ENCODE measurements at regions not wholly inside any gene's neighbourhood (a gene's known extent, or its start where the extent isn't known, plus 50 kb on each side); places are given as distances from the start of the nearest gene placed in this dataset.
"Not testable (repeated sequence)": the region's sequence is repeated elsewhere in the genome, so short reads cannot be mapped to it uniquely, and the experiment has no call there.

GRCh38 chr3:194054540-194054939 lies 81.4 kb upstream of the HES1 start:
- H3K27me3 Mint-ChIP-seq, result peaks cover 3% of the 10 kb centered on the region
- DNase-seq (ENCODE audit: extremely low spot score, unreplicated experiment), result no peak

GRCh38 chr3:194054961-194055360 lies 81.0 kb upstream of the HES1 start:
- peaks cover 15% of the 10 kb centered on the region for H3K4me1 Mint-ChIP-seq (ENCODE audit: unreplicated experiment)
- peaks cover 18% of the 10 kb centered on the region for H3K9me3 Mint-ChIP-seq
- H3K4me3 Mint-ChIP-seq, result no peak overlapping the region
- H3K27me3 Mint-ChIP-seq, result peaks cover 3% of the 10 kb centered on the region
- no peak overlapping the region for H3K27ac Mint-ChIP-seq
- no peaks in the 10 kb centered on the region for H3K36me3 Mint-ChIP-seq
- no peak for DNase-seq (ENCODE audit: extremely low spot score, unreplicated experiment)
- no peak for TF ChIP-seq CTCF (conservative IDR thresholded peaks at IDR 0.05)

More at GRCh38 chr3:194054540-194054939, 81.4 kb upstream of the HES1 start:
- H3K4me3 Mint-ChIP-seq, result no peak overlapping the region
- H3K36me3 Mint-ChIP-seq, result no peaks in the 10 kb centered on the region
- H3K27ac Mint-ChIP-seq, result no peak overlapping the region
- no peak for TF ChIP-seq CTCF (conservative IDR thresholded peaks at IDR 0.05)
- peaks cover 18% of the 10 kb centered on the region for H3K9me3 Mint-ChIP-seq
- peaks cover 14% of the 10 kb centered on the region for H3K4me1 Mint-ChIP-seq (ENCODE audit: unreplicated experiment)

- H3K27me3 Mint-ChIP-seq; DNase-seq (ENCODE audit: extremely low spot score, unreplicated experiment); H3K36me3 Mint-ChIP-seq; H3K9me3 Mint-ChIP-seq: not testable (repeated sequence)
- Mint-ChIP-seq H3K4me3 (peak overlapping the region; percentile 57), H3K27ac (peak overlapping the region; percentile 72), H3K4me1 (ENCODE audit: unreplicated experiment) (peaks cover 23% of the 10 kb centered on the region)
Measured at GRCh38 chr3:194056323-194056722, 79.6 kb upstream of the HES1 start.

GRCh38 chr3:194056731-194057415 lies 79.1 kb upstream of the HES1 start:
- H3K36me3 Mint-ChIP-seq, result no peaks in the 10 kb centered on the region
- no peak for TF ChIP-seq CTCF (conservative IDR thresholded peaks at IDR 0.05)
- peaks cover 27% of the 10 kb centered on the region for H3K4me1 Mint-ChIP-seq (ENCODE audit: unreplicated experiment)
- peaks cover 7% of the 10 kb centered on the region for H3K9me3 Mint-ChIP-seq
- H3K27me3 Mint-ChIP-seq, result peaks cover 3% of the 10 kb centered on the region
- H3K4me3 Mint-ChIP-seq, result peak overlapping the region; percentile 57
- DNase-seq (ENCODE audit: extremely low spot score, unreplicated experiment), result no peak
- peak overlapping the region; percentile 72 for H3K27ac Mint-ChIP-seq

GRCh38 chr3:194057570-194058188 lies 78.3 kb upstream of the HES1 start:
- peak overlapping the region; percentile 66 for H3K4me3 Mint-ChIP-seq
- peak overlapping the region; percentile 27 for H3K27ac Mint-ChIP-seq
- no peaks in the 10 kb centered on the region for H3K36me3 Mint-ChIP-seq
- DNase-seq (ENCODE audit: extremely low spot score, unreplicated experiment), result no peak
- peaks cover 3% of the 10 kb centered on the region for H3K27me3 Mint-ChIP-seq
- no peak for TF ChIP-seq CTCF (conservative IDR thresholded peaks at IDR 0.05)
- H3K9me3 Mint-ChIP-seq, result peaks cover 4% of the 10 kb centered on the region
- H3K4me1 Mint-ChIP-seq (ENCODE audit: unreplicated experiment), result peaks cover 31% of the 10 kb centered on the region

GRCh38 chr3:194058189-194058571 lies 77.8 kb upstream of the HES1 start:
- peak overlapping the region; percentile 66 for H3K4me3 Mint-ChIP-seq
- H3K9me3 Mint-ChIP-seq, result peaks cover 4% of the 10 kb centered on the region
- DNase-seq (ENCODE audit: extremely low spot score, unreplicated experiment), result peak; percentile 76
- H3K27ac Mint-ChIP-seq, result peak overlapping the region; percentile 27
- peaks cover 34% of the 10 kb centered on the region for H3K4me1 Mint-ChIP-seq (ENCODE audit: unreplicated experiment)
- TF ChIP-seq CTCF (conservative IDR thresholded peaks at IDR 0.05), result no peak
- H3K27me3 Mint-ChIP-seq, result peaks cover 3% of the 10 kb centered on the region
- H3K36me3 Mint-ChIP-seq, result no peaks in the 10 kb centered on the region
